ENCODE measurements at regions not wholly inside any gene's neighbourhood (a gene's known extent, or its start where the extent isn't known, plus 50 kb on each side); places are given as distances from the start of the nearest gene placed in this dataset.
"Not testable (repeated sequence)": the region's sequence is repeated elsewhere in the genome, so short reads cannot be mapped to it uniquely, and the experiment has no call there.

DNA sequence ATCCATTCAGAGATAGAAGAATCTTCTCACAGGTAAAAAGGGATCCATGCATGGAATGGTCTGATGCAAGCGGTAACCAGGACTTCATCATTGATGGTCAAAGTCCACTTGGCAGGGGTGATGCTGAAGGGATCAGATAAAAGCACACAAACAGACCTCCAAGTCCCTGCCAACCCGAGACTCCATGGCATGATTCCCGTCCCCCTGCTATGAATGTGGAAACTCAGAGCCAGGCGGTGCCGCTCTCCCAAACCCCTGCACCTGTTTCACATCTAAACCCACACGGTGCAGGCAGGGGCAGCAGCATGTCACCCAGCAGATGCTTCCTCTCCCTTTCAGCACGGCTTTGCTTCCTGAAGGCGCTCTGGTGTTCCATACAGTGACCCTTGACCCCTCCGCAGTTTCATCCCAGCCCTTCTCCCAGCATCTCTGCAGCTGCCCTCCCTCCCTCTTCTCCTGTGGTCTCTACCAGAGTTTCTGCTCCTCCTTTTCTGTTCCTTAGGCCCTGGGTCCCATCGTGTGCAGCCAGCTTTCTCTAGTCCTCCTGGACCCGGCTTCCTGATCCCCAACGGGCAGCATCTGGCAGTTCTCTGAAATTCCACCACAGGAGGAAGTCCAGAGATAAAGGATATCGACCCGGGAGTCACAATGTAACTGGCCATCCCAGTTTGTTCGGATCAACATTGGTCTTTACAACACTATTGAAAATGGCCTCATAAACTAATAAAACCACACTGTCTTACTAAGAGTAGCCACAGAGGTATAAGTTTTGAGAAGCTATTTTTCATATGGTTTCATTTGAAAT, 235.0 kb downstream of the TTLL2 start:
- CTCF ChIA-PET, result no interaction called here

DNA sequence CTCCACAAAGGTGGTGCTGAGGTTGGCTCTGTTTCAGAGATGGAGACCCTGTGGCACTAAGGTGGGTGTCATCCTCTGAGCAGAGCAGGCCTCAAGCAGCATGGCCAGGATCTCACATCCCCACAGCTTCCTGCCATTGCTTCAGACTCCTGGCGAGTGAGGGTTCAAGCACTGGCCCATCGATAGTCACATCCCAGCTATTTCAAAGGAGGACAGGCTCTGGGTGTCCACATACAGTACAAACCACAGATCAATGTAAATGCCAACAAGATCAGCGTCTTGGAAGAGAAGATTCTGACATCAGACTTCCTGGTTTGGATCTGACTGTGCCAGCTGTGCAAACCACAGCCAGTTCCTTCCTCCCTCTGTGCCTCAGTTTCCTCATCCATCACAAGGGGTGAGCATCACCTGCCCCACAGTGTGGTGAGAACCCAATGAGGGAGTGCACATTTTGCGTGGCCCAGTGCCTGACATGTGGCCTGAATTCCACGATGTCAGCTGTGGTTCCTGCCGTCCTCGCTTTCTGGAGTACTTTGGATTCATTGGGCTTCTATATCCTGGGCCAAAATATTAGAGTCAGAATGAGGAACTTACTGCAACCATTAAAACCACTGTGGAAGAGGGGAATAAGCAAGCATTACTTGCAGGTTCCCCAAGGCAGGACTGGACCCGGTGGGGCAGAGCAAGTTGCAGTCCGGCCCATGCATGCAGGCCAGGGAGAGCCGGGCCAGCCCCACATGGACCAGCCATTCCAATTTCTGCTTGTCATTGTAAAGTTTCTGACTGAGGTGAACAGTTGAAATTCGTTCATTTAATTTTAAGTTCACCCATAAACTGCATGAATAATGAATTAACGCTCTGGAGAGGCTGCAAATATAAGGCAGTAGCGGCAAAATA, 236.0 kb downstream of the TTLL2 start:
- ChIA-PET CTCF (no interaction called here), POLR2A (no interaction called here)
- TF ChIP-seq NFRKB (IDR thresholded peaks at IDR 0.05) (no peak), SP1 (IDR thresholded peaks at IDR 0.05) (no peak), CTBP1 (IDR thresholded peaks at IDR 0.05; ENCODE audit: borderline replicate concordance) (no peak), BHLHE40 (IDR thresholded peaks at IDR 0.05; ENCODE audit: borderline replicate concordance) (no peak), LEF1 (IDR thresholded peaks at IDR 0.05; ENCODE audit: borderline replicate concordance) (no peak), FOXK2 (IDR thresholded peaks at IDR 0.05) (no peak), L3MBTL2 (conservative IDR thresholded peaks at IDR 0.05) (no peak), SUZ12 (IDR thresholded peaks at IDR 0.05) (no peak), HDGF (IDR thresholded peaks at IDR 0.05; ENCODE audit: borderline replicate concordance) (no peak), ARNT (IDR thresholded peaks at IDR 0.05) (no peak)
- TF ChIP-seq, protein P1, sequence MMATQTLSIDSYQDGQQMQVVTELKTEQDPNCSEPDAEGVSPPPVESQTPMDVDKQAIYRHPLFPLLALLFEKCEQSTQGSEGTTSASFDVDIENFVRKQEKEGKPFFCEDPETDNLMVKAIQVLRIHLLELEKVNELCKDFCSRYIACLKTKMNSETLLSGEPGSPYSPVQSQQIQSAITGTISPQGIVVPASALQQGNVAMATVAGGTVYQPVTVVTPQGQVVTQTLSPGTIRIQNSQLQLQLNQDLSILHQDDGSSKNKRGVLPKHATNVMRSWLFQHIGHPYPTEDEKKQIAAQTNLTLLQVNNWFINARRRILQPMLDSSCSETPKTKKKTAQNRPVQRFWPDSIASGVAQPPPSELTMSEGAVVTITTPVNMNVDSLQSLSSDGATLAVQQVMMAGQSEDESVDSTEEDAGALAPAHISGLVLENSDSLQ (IDR thresholded peaks at IDR 0.05), result no peak
- DNase-seq (ENCODE audit: extremely low spot score), result no peak

More for the DNA sequence above, 235.0 kb downstream of the TTLL2 start:
- DNase-seq (ENCODE audit: extremely low spot score), result no peak
- TF ChIP-seq SUZ12 (IDR thresholded peaks at IDR 0.05), result no peak
- TF ChIP-seq TARDBP (IDR thresholded peaks at IDR 0.05), result no peak
- TF ChIP-seq, protein P1 (IDR thresholded peaks at IDR 0.05), result no peak
- TF ChIP-seq BHLHE40 (IDR thresholded peaks at IDR 0.05; ENCODE audit: borderline replicate concordance), result no peak
- TF ChIP-seq HDGF (IDR thresholded peaks at IDR 0.05; ENCODE audit: borderline replicate concordance), result no peak
- TF ChIP-seq FOXK2 (IDR thresholded peaks at IDR 0.05), result no peak
- TF ChIP-seq FOXM1 (IDR thresholded peaks at IDR 0.05; ENCODE audit: borderline replicate concordance), result no peak
- TF ChIP-seq NFRKB (IDR thresholded peaks at IDR 0.05), result no peak
- no peak for TF ChIP-seq LEF1 (IDR thresholded peaks at IDR 0.05; ENCODE audit: borderline replicate concordance)
- no peak for TF ChIP-seq FOXA1 (IDR thresholded peaks at IDR 0.05)
- TF ChIP-seq SP1 (IDR thresholded peaks at IDR 0.05), result no peak
- no peak for TF ChIP-seq ELF4 (IDR thresholded peaks at IDR 0.05)
- no peak for TF ChIP-seq L3MBTL2 (conservative IDR thresholded peaks at IDR 0.05)
- TF ChIP-seq ZNF384 (IDR thresholded peaks at IDR 0.05), result no peak
- TF ChIP-seq CTBP1 (IDR thresholded peaks at IDR 0.05; ENCODE audit: borderline replicate concordance), result no peak
- TF ChIP-seq ARNT (IDR thresholded peaks at IDR 0.05), result no peak
- POLR2A ChIA-PET, result no interaction called here

DNA sequence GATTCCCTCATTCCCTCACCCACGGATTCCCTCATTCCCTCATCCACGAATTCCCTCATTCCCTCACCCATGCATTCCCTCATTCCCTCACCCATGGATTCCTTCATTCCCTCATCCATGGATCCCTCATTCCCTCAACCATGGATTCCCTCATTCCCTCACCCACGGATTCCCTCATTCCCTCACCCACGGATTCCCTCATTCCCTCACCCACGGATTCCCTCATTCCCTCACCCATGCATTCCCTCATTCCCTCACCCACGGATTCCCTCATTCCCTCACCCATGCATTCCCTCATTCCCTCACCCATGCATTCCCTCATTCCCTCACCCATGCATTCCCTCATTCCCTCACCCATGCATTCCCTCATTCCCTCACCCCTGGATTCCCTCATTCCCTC, 238.0 kb downstream of the TTLL2 start:
- DNase-seq (ENCODE audit: extremely low spot score); POLR2A ChIA-PET; CTCF ChIA-PET: not testable (repeated sequence)

DNA sequence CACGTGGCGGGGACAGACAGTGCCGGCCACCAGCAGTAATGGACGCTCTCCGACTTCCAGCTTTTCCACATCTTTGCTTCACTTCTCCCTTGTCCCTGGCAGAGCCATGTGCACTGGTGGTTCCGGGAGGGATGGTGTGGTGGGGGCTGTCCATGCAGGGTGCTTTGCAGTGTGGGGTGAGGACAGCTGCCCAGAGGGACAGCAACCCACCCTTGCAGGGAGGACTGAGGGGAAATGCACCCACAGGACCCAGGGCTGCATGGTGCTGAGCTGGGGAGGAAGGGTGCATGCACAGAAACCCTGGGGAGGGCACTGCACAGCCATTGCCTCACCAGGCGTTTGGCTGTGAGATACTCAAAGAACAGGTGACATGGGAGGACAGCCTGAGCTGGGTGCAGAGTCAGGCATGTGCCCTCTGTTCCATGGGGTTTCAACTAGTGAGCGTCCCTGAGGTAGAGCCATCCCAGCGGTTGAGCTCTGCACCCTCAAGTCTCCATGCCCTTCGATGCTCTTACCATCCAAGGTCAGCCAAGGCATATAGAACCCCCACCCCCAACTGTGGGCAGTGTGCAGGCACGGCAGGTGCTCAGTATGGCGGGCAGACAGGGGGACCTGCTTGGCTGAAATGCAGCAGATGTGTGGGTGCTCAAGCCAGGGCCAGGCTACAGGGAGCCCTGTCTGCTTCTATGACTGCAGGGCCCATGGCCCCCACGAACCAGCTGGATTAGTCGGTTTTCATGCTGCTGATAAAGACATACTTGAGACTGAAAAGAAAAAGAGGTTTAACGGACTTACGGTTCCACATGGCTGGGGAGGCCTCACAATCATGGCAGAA, 239.7 kb downstream of the TTLL2 start:
- DNase-seq (ENCODE audit: extremely low spot score), result no peak
- ChIA-PET POLR2A (no interaction called here), CTCF (no interaction called here)
- no peak for TF ChIP-seq L3MBTL2 (conservative IDR thresholded peaks at IDR 0.05)
- TF ChIP-seq CTBP1 (IDR thresholded peaks at IDR 0.05; ENCODE audit: borderline replicate concordance), result no peak
- TF ChIP-seq, protein P1 (IDR thresholded peaks at IDR 0.05), result no peak
- no peak for TF ChIP-seq FOXA1 (IDR thresholded peaks at IDR 0.05)
- no peak for TF ChIP-seq TARDBP (IDR thresholded peaks at IDR 0.05)
- TF ChIP-seq SUZ12 (IDR thresholded peaks at IDR 0.05), result no peak
- no peak for TF ChIP-seq HDGF (IDR thresholded peaks at IDR 0.05; ENCODE audit: borderline replicate concordance)
- no peak for TF ChIP-seq BHLHE40 (IDR thresholded peaks at IDR 0.05; ENCODE audit: borderline replicate concordance)
- no peak for TF ChIP-seq LEF1 (IDR thresholded peaks at IDR 0.05; ENCODE audit: borderline replicate concordance)
- no peak for TF ChIP-seq SP1 (IDR thresholded peaks at IDR 0.05)
- TF ChIP-seq FOXM1 (IDR thresholded peaks at IDR 0.05; ENCODE audit: borderline replicate concordance), result no peak
- no peak for TF ChIP-seq ZNF384 (IDR thresholded peaks at IDR 0.05)
- TF ChIP-seq ELF4 (IDR thresholded peaks at IDR 0.05), result no peak
- TF ChIP-seq NFRKB (IDR thresholded peaks at IDR 0.05), result no peak
- TF ChIP-seq ARNT (IDR thresholded peaks at IDR 0.05), result no peak
- TF ChIP-seq FOXK2 (IDR thresholded peaks at IDR 0.05), result no peak

DNA sequence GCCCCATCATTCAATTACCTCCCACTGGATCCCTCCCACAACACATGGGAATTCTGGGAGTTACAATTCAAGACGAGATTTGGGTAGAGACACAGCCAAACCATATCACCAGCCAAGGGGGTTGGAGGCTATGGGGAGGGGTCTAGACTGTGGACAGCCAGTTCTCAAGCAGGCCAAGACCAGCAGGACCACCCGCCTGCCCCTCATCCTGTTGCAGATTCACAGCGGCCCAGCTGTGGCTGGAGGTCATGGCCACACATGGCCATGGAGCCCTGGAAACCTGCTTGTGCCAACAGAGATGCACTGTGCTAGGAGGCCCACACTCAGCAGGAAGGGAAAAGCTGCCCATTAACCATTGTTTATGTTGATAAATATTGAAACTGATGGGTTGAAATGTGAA, 240.5 kb downstream of the TTLL2 start:
- TF ChIP-seq HDGF (IDR thresholded peaks at IDR 0.05; ENCODE audit: borderline replicate concordance) (no peak), SUZ12 (IDR thresholded peaks at IDR 0.05) (no peak), FOXA1 (IDR thresholded peaks at IDR 0.05) (no peak), SP1 (IDR thresholded peaks at IDR 0.05) (no peak), LEF1 (IDR thresholded peaks at IDR 0.05; ENCODE audit: borderline replicate concordance) (no peak), BHLHE40 (IDR thresholded peaks at IDR 0.05; ENCODE audit: borderline replicate concordance) (no peak), NFRKB (IDR thresholded peaks at IDR 0.05) (no peak), L3MBTL2 (conservative IDR thresholded peaks at IDR 0.05) (no peak), ZNF384 (IDR thresholded peaks at IDR 0.05) (no peak), CTBP1 (IDR thresholded peaks at IDR 0.05; ENCODE audit: borderline replicate concordance) (no peak), ARNT (IDR thresholded peaks at IDR 0.05) (no peak), TARDBP (IDR thresholded peaks at IDR 0.05) (no peak)
- TF ChIP-seq, protein P1 (IDR thresholded peaks at IDR 0.05), result no peak
- CTCF ChIA-PET, result no interaction called here
- POLR2A ChIA-PET, result no interaction called here
- DNase-seq (ENCODE audit: extremely low spot score), result no peak

Data from HEK293T (cell line).